ENCODE measurements at regions not wholly inside any gene's neighbourhood (a gene's known extent, or its start where the extent isn't known, plus 50 kb on each side); places are given as distances from the start of the nearest gene placed in this dataset.

- Histone ChIP-seq H2AFZ (ENCODE audit: low read length) (no peak overlapping the region), H4K8ac (replicated peaks; ENCODE audit: insufficient read length, low read depth, low read length) (no peak overlapping the region), H3K56ac (ENCODE audit: insufficient read length, low read depth, low read length) (no peak overlapping the region), H3K4ac (ENCODE audit: low read depth, low read length) (no peak overlapping the region), H4K5ac (ENCODE audit: insufficient read length, low read depth, low read length) (no peak overlapping the region), H3K14ac (ENCODE audit: insufficient read depth, low read length) (peak overlapping the region; percentile 60), H2BK20ac (ENCODE audit: low read depth, low read length, poor library complexity, severe bottlenecking) (no peak overlapping the region), H3K9ac (ENCODE audit: extremely low read depth, insufficient read length, low read length) (no peak overlapping the region), H3K27ac (ENCODE audit: insufficient read length, low read depth, low read length) (no peak overlapping the region), H3K18ac (ENCODE audit: insufficient read length, low read depth, low read length) (no peak overlapping the region), H2BK12ac (ENCODE audit: insufficient read length, low read depth, low read length) (no peak overlapping the region), H3K23ac (ENCODE audit: insufficient read length, low read depth, low read length) (no peak overlapping the region), H2BK5ac (ENCODE audit: insufficient read length, low read length) (no peak overlapping the region), H3K79me1 (ENCODE audit: insufficient read depth, low read depth, low read length, poor library complexity, severe bottlenecking) (no peaks in the 10 kb centered on the region), H2BK120ac (ENCODE audit: low read depth, low read length, poor library complexity, severe bottlenecking) (no peak overlapping the region), H2BK15ac (ENCODE audit: low read depth, low read length) (no peak overlapping the region), H3K23me2 (ENCODE audit: insufficient read length, low read depth, low read length, poor library complexity, severe bottlenecking) (no peaks in the 10 kb centered on the region), H3K4me2 (ENCODE audit: insufficient read depth, insufficient read length, low read length) (no peak overlapping the region), H4K91ac (ENCODE audit: insufficient read length, low read depth, low read length) (no peak overlapping the region), H2AK5ac (ENCODE audit: insufficient read length, low read length) (no peak overlapping the region), H3K27me3 (ENCODE audit: insufficient read depth, low read length) (no peaks in the 10 kb centered on the region), H3K4me1 (ENCODE audit: insufficient read depth, low read length) (no peaks in the 10 kb centered on the region), H4K20me1 (ENCODE audit: control insufficient read depth, insufficient read depth, insufficient read length) (no peaks in the 10 kb centered on the region), H3T11ph (ENCODE audit: low read length) (no peak overlapping the region), H3K79me2 (ENCODE audit: insufficient read depth, low read length) (no peaks in the 10 kb centered on the region), H3K9me3 (ENCODE audit: control insufficient read depth, low read depth, low read length) (no peaks in the 10 kb centered on the region)
- no CpG with 5 or more reads among the region's 15 CpGs for WGBS (ENCODE audit: extremely low coverage, insufficient read length, low lambda C conversion rate)
- peaks cover 4 to 13% of the 10 kb centered on the region in 2 experiments for H3K9me3 Mint-ChIP-seq
- DNase-seq, result no peak
- peaks cover 3% of the 10 kb centered on the region for H3K27me3 Mint-ChIP-seq (ENCODE audit: low read depth)
- H3K27ac Mint-ChIP-seq, result no peak overlapping the region
- no peak for TF ChIP-seq CTCF (conservative IDR thresholded peaks at IDR 0.05)
- no peak overlapping the region for H3K4me3 Mint-ChIP-seq
- peaks cover 0 to 12% (median 6%) of the 10 kb centered on the region in 3 experiments; a peak in 4 of 7 replicates for H3K36me3 Mint-ChIP-seq (ENCODE audit: insufficient read depth in 1 of 3, low read depth in 3 of 3)
- peaks cover 10 to 26% of the 10 kb centered on the region in 2 experiments for H3K4me1 Mint-ChIP-seq
Measured at GRCh38 chr2:8534729-8535468, 147.0 kb upstream of the ID2 start.

Measured in H9 (cell line).